Thyroid gland (tissue), 4 donors: ENCODE measurements at regions not wholly inside any gene's neighbourhood (a gene's known extent, or its start where the extent isn't known, plus 50 kb on each side); places are given as distances from the start of the nearest gene placed in this dataset.

Experiments
- POLR2A ChIP-seq, 2 donors: fragments of 450-650 bp; IDR thresholded peaks; one replicate each; pipeline ENCODE4 v1.6.1; 2017; ENCODE audit warnings: antibody characterized with exemption in 2 of 2, mild to moderate bottlenecking in 2 of 2, moderate library complexity in 1 of 2
- TF ChIP-seq, protein P1 (sequence below), 6 experiments: fragments of 200-600 bp in 3 of 6; fragments of 450-650 bp in 3 of 6; sonication (generic) in 3 of 6; IDR thresholded peaks; one replicate each; pipeline ENCODE4 v1.5.1; 2016 to 2019; ENCODE audit warnings: antibody characterized with exemption in 6 of 6, mild to moderate bottlenecking in 2 of 6, inconsistent platforms in 1 of 6, moderate library complexity in 1 of 6

DNA sequence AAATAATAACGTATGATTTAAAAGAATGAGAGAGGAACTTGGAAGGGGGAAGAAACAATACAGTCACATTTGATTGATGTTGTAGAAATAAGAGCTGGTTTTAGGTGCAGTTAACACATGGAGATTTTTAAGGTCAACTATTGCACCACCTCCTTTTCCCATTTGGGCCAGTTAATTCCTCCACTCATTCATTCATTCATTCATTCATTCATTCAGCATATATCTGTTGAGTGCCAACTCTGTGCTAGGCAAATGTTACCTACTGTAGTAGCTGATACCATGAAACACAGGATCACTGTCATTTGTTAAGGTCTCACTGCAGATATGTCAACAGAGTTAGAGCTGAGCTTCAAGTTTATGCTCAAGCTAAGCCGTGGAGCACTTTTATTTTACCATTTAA, 115.7 kb upstream of the ARID2 start:
- TF ChIP-seq, protein P1, sequence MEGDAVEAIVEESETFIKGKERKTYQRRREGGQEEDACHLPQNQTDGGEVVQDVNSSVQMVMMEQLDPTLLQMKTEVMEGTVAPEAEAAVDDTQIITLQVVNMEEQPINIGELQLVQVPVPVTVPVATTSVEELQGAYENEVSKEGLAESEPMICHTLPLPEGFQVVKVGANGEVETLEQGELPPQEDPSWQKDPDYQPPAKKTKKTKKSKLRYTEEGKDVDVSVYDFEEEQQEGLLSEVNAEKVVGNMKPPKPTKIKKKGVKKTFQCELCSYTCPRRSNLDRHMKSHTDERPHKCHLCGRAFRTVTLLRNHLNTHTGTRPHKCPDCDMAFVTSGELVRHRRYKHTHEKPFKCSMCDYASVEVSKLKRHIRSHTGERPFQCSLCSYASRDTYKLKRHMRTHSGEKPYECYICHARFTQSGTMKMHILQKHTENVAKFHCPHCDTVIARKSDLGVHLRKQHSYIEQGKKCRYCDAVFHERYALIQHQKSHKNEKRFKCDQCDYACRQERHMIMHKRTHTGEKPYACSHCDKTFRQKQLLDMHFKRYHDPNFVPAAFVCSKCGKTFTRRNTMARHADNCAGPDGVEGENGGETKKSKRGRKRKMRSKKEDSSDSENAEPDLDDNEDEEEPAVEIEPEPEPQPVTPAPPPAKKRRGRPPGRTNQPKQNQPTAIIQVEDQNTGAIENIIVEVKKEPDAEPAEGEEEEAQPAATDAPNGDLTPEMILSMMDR (IDR thresholded peaks at IDR 0.05) = no peak
- TF ChIP-seq POLR2A (IDR thresholded peaks at IDR 0.05) = no peak
